ENCODE measurements at regions not wholly inside any gene's neighbourhood (a gene's known extent, or its start where the extent isn't known, plus 50 kb on each side); places are given as distances from the start of the nearest gene placed in this dataset.
"Not testable (repeated sequence)": the region's sequence is repeated elsewhere in the genome, so short reads cannot be mapped to it uniquely, and the experiment has no call there.

DNA sequence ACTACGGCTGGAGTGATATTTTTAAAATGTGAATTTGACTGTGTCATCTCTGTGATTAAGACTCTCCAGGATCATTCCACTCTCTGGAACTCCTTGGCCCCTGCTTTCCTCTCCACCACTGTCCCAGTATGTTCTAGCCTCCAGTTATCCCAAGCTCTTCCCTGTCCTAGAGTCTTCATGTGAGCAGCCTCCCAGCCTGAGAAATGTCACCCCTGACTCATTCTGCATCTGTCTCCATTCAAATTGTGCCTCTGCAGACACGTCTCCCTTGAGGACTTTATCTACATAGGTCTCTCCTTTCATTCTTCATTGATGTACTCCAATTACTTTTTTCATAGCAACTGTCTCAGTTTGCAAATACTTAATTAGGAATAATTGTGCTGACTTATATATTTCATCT lies 317.7 kb upstream of the ADAMTS9 start:
- Histone ChIP-seq H3K9me3 (peaks cover 0 to 5% of the 10 kb centered on the region in 2 donors), H3K27ac (no peak overlapping the region), H3K27me3 (no peaks in the 10 kb centered on the region), H3K4me3 (no peak overlapping the region), H3K4me1 (peaks cover 0 to 5% of the 10 kb centered on the region in 2 donors), H3K36me3 (no peaks in the 10 kb centered on the region)
- TF ChIP-seq, protein P1, sequence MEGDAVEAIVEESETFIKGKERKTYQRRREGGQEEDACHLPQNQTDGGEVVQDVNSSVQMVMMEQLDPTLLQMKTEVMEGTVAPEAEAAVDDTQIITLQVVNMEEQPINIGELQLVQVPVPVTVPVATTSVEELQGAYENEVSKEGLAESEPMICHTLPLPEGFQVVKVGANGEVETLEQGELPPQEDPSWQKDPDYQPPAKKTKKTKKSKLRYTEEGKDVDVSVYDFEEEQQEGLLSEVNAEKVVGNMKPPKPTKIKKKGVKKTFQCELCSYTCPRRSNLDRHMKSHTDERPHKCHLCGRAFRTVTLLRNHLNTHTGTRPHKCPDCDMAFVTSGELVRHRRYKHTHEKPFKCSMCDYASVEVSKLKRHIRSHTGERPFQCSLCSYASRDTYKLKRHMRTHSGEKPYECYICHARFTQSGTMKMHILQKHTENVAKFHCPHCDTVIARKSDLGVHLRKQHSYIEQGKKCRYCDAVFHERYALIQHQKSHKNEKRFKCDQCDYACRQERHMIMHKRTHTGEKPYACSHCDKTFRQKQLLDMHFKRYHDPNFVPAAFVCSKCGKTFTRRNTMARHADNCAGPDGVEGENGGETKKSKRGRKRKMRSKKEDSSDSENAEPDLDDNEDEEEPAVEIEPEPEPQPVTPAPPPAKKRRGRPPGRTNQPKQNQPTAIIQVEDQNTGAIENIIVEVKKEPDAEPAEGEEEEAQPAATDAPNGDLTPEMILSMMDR (IDR thresholded peaks at IDR 0.05) = no peak
- ATAC-seq = no peak
- intact Hi-C loops (cut with DNase I) = no loop called here
- DNase-seq = no peak

DNA sequence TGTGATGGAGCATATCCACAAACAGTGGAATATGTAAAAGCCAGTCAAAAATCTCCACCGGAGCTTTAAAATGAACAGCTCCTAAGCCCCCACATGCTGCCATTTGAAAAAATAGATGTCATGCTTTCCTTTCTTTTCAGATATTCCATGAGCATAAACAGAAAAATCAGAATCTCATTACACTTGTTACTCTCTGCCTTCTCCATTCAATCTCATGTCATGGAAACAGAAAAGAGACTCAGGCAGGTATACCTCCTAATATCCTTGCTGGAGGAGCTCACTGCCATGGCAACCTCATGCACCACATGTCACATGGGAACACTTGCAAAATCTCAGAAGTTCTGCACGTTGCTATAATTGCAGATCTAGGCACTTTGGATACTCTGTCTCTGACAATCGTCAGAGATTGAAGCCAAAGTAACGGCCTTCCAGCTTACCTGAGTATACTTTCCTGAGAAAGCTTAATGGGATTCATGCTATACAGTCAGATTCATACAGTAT lies 317.0 kb upstream of the ADAMTS9 start:
- Histone ChIP-seq H3K9me3 (peaks cover 0 to 5% of the 10 kb centered on the region in 2 donors), H3K36me3 (no peaks in the 10 kb centered on the region), H3K27me3 (no peaks in the 10 kb centered on the region), H3K4me1 (peaks cover 0 to 5% of the 10 kb centered on the region in 2 donors), H3K4me3 (no peak overlapping the region), H3K27ac (no peak overlapping the region)
- intact Hi-C loops (cut with DNase I) = no loop called here
- no peak for ATAC-seq
- TF ChIP-seq, protein P1 (IDR thresholded peaks at IDR 0.05) = no peak
- no peak for DNase-seq

DNA sequence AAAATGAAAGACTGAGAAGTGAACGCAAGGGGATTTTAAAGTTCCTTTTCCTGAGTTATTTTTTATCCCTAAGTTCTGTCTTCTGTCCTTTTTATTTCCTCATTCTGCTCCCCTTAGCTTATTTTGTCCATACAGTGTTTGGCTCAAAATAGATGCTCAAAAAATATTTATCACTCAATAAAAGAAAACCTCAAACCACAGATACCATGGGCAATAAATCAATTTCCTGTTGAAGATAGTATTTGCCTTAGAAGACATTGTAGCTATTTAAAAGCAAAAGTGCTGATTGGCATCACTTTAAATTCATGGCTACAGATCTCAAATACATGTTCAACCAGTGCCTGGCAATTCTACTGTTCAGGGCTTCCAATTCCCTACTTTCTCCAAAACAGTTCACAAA lies 316.5 kb upstream of the ADAMTS9 start:
- DNase-seq (no peak), ATAC-seq (no peak)
- Histone ChIP-seq H3K4me3 (no peak overlapping the region), H3K36me3 (no peaks in the 10 kb centered on the region), H3K4me1 (peaks cover 0 to 5% of the 10 kb centered on the region in 2 donors), H3K9me3 (peaks cover 0 to 5% of the 10 kb centered on the region in 2 donors), H3K27me3 (no peaks in the 10 kb centered on the region), H3K27ac (no peak overlapping the region)
- intact Hi-C loops (cut with DNase I) = no loop called here
- TF ChIP-seq, protein P1 (IDR thresholded peaks at IDR 0.05) = no peak

GRCh38 chr3:65001119-65001518 lies 313.3 kb upstream of the ADAMTS9 start:
- H3K27ac ChIP-seq; DNase-seq; H3K4me1 ChIP-seq; H3K4me3 ChIP-seq; intact Hi-C loops (cut with DNase I); H3K27me3 ChIP-seq; ATAC-seq; H3K9me3 ChIP-seq; H3K36me3 ChIP-seq: not testable (repeated sequence)

DNA sequence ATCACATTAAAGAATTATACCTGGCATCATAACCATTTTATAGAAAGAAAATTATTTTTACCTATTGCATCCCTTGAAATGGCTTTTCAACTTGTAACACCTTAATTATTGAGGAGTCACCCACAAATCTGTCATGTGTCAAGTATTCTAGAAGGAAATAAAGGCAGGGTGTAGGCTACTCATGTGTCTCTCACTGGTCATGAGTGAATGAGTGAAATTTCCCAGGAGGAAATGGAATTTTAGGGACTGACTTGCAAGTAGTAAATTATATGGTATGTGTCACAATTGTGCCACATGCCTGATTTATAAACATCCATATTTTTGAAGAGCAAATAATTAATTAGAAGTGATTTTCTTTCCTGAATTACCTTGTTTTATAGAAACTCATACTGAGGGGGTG lies 310.5 kb upstream of the ADAMTS9 start:
- H3K27ac ChIP-seq = no peak overlapping the region
- intact Hi-C loops (cut with DNase I) = no loop called here

More for the DNA sequence above, 310.5 kb upstream of the ADAMTS9 start:
- no peak for DNase-seq
- Histone ChIP-seq H3K36me3 (no peaks in the 10 kb centered on the region), H3K27me3 (no peaks in the 10 kb centered on the region), H3K4me1 (peaks cover 0 to 6% of the 10 kb centered on the region in 2 donors), H3K9me3 (peaks cover 0 to 2% of the 10 kb centered on the region in 2 donors), H3K4me3 (no peak overlapping the region)
- ATAC-seq = no peak
- TF ChIP-seq, protein P1 (IDR thresholded peaks at IDR 0.05) = no peak
